OCI-LY7 (cell line): ENCODE measurements at regions not wholly inside any gene's neighbourhood (a gene's known extent, or its start where the extent isn't known, plus 50 kb on each side); places are given as distances from the start of the nearest gene placed in this dataset.

ENCODE experiments used
- BruUV-seq: library from RNA; stranded (reverse); fragments of 400-500 nt; replicated peaks from 2 replicates; lab custom pipeline; 2021; lab: Mats Ljungman, UMichigan
- CTCF ChIA-PET: fragments of 300-600 bp; sonication (Branson Sonifier 250); formaldehyde crosslinking; loops from one replicate; lab custom pipeline; 2022; ENCODE audit warnings: antibody characterized with exemption; ENCODE audit not compliant: unreplicated experiment; lab: Charles Lee
- POLR2A ChIA-PET: fragments of 300-600 bp; sonication (Branson Sonifier 250); formaldehyde crosslinking; loops from one replicate; lab custom pipeline; 2022; ENCODE audit warnings: antibody characterized with exemption; lab: Charles Lee
- DNase-seq: peaks from one replicate; pipeline ENCODE4 v3.0.0-alpha.2; 2015; ENCODE audit warnings: low spot score
- H2AFZ ChIP-seq: fragments of 200-600 bp; sonication (generic), shearing (Covaris generic); 2 replicates; pipeline ENCODE4 v1.6.1; 2014; ENCODE audit warnings: mild to moderate bottlenecking, antibody characterized with exemption, low read length, moderate library complexity
- H3K27ac ChIP-seq: fragments of 200-600 bp; sonication (generic); 2 replicates; pipeline ENCODE4 v1.5.1; 2014; ENCODE audit warnings: mixed run types, low read depth, mild to moderate bottlenecking, moderate library complexity, low read length, inconsistent platforms; ENCODE audit not compliant: poor library complexity, severe bottlenecking
- H3K36me3 ChIP-seq: fragments of 200-600 bp; sonication (generic); 2 replicates; pipeline ENCODE4 v1.6.1; 2014; ENCODE audit warnings: mild to moderate bottlenecking, antibody characterized with exemption, low read length, moderate library complexity, mixed read lengths; ENCODE audit not compliant: insufficient read depth
- H3K4me1 ChIP-seq: fragments of 200-600 bp; sonication (generic); 2 replicates; pipeline ENCODE4 v1.5.1; 2014; ENCODE audit warnings: mild to moderate bottlenecking, low read length; ENCODE audit not compliant: insufficient read depth, poor library complexity, severe bottlenecking
- H3K4me2 ChIP-seq: fragments of 200-600 bp; sonication (generic); 2 replicates; pipeline ENCODE4 v1.6.1; 2014; ENCODE audit warnings: mild to moderate bottlenecking, low read length
- H3K4me3 ChIP-seq: fragments of 200-600 bp; sonication (generic); 2 replicates; pipeline ENCODE4 v1.5.1; 2014; ENCODE audit warnings: mild to moderate bottlenecking, low read depth, low read length; ENCODE audit not compliant: poor library complexity, severe bottlenecking
- H3K79me2 ChIP-seq: fragments of 200-600 bp; sonication (generic); 2 replicates; pipeline ENCODE4 v1.6.1; 2016; ENCODE audit warnings: low read depth, mild to moderate bottlenecking, low read length, moderate library complexity, mixed read lengths; ENCODE audit not compliant: insufficient read depth
- H3K9me2 ChIP-seq: fragments of 200-600 bp; sonication (generic); 2 replicates; pipeline ENCODE4 v1.6.1; 2016; ENCODE audit warnings: mild to moderate bottlenecking, low read length, mixed read lengths; ENCODE audit not compliant: insufficient read depth
- H3K9me3 ChIP-seq: fragments of 200-600 bp; sonication (generic); 2 replicates; pipeline ENCODE4 v1.6.1; 2014; ENCODE audit warnings: mild to moderate bottlenecking, mixed run types, low read length, mixed read lengths
- H4K20me1 ChIP-seq: fragments of 200-600 bp; sonication (generic); 2 replicates; pipeline ENCODE4 v1.6.1; 2014; ENCODE audit warnings: mild to moderate bottlenecking, antibody characterized with exemption, low read length, moderate library complexity, mixed read lengths; ENCODE audit not compliant: insufficient read depth
- CTCF ChIP-seq: fragments of 200-600 bp; sonication (generic); conservative IDR thresholded peaks from 2 replicates; pipeline ENCODE4 v1.5.1; 2014; ENCODE audit warnings: mild to moderate bottlenecking, antibody characterized with exemption, low read length, moderate library complexity, mixed read lengths
- EZH2phosphoT487 ChIP-seq: fragments of 200-600 bp; sonication (generic); IDR thresholded peaks from 2 replicates; pipeline ENCODE4 v1.6.1; 2018; ENCODE audit warnings: low read depth, borderline replicate concordance, mild to moderate bottlenecking, mixed run types, antibody characterized with exemption, low read length, moderate library complexity, mixed read lengths
- intact Hi-C: fragments of 100-400 bp; cut with micrococcal nuclease; formaldehyde crosslinking; loops from one replicate; pipeline ENCODE4 v1.10.0; 2022; ENCODE audit not compliant: unreplicated experiment

GRCh38 chr3:117120014-117120413 is 410.4 kb downstream of the TUSC7 start:
- ChIA-PET POLR2A (interaction anchor here (0.7 kb wide), 1 partner anchor 1002 kb away, joined by 3 read pairs; no protein-coding TSS in a partner anchor), CTCF (no interaction called here)
- no peak overlapping the region for H3K4me2 ChIP-seq
- no peaks in the 10 kb centered on the region for H3K9me2 ChIP-seq
- H4K20me1 ChIP-seq: no peaks in the 10 kb centered on the region
- no peaks in the 10 kb centered on the region for H3K4me1 ChIP-seq
- no peak overlapping the region for H3K4me3 ChIP-seq
- no peak for DNase-seq
- intact Hi-C loops: no loop called here
- no peaks in the 10 kb centered on the region for H3K9me3 ChIP-seq
- H3K36me3 ChIP-seq: no peaks in the 10 kb centered on the region
- BruUV-seq: no TSS peak
- H3K79me2 ChIP-seq: no peaks in the 10 kb centered on the region
- TF ChIP-seq CTCF (no peak), EZH2phosphoT487 (no peak)
- H2AFZ ChIP-seq: no peak overlapping the region
- H3K27ac ChIP-seq: no peak overlapping the region

GRCh38 chr3:117122609-117123008 is 413.0 kb downstream of the TUSC7 start:
- H3K4me2 ChIP-seq: no peak overlapping the region
- CTCF ChIA-PET: no interaction called here
- H3K4me1 ChIP-seq: no peaks in the 10 kb centered on the region
- no peak overlapping the region for H3K27ac ChIP-seq
- no peaks in the 10 kb centered on the region for H3K79me2 ChIP-seq
- H3K4me3 ChIP-seq: no peak overlapping the region
- no peaks in the 10 kb centered on the region for H3K36me3 ChIP-seq
- H2AFZ ChIP-seq: no peak overlapping the region
- no peaks in the 10 kb centered on the region for H4K20me1 ChIP-seq
- no peaks in the 10 kb centered on the region for H3K9me3 ChIP-seq
- TF ChIP-seq CTCF (no peak), EZH2phosphoT487 (no peak)
- intact Hi-C loops: no loop called here
- POLR2A ChIA-PET: no interaction called here
- no peak for DNase-seq
- no peaks in the 10 kb centered on the region for H3K9me2 ChIP-seq
- BruUV-seq: no TSS peak

- Histone ChIP-seq H3K4me2 (no peak overlapping the region), H3K79me2 (no peaks in the 10 kb centered on the region), H3K9me3 (no peaks in the 10 kb centered on the region), H3K27ac (no peak overlapping the region), H3K9me2 (no peaks in the 10 kb centered on the region), H3K36me3 (no peaks in the 10 kb centered on the region), H2AFZ (no peak overlapping the region), H3K4me3 (no peak overlapping the region), H4K20me1 (no peaks in the 10 kb centered on the region), H3K4me1 (no peaks in the 10 kb centered on the region)
- intact Hi-C loops: no loop called here
- ChIA-PET CTCF (no interaction called here), POLR2A (no interaction called here)
- DNase-seq: no peak
- TF ChIP-seq EZH2phosphoT487 (no peak), CTCF (no peak)
- BruUV-seq: no TSS peak
Measured at GRCh38 chr3:117126460-117126859, 416.9 kb downstream of the TUSC7 start.
